ENCODE measurements at regions not wholly inside any gene's neighbourhood (a gene's known extent, or its start where the extent isn't known, plus 50 kb on each side); places are given as distances from the start of the nearest gene placed in this dataset.

DNA sequence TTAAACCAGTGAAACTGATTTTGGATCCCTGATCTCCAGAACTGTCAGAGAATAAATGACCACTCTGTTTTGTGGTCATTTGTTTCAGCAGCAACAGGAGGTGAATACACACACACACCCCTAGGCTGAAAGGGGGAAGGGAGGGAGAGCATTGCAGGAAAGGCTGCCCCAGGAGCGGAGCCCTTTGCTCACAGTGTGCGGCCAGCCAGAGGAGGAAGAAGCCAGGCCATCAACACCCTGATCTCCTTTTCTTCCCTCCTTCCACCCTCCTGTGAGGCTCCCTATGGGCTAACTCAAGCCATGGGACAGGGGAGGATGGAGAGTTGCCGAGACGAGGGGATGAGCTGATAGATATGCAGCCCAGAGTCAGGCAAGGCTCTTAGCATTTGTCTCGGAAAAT is 211.9 kb downstream of the TBX5 start:
- WGBS (ENCODE audit: extremely low coverage, insufficient read length, low lambda C conversion rate): no CpG with 5 or more reads among the region's 5 CpGs

More for the DNA sequence above, 211.9 kb downstream of the TBX5 start:
- Histone ChIP-seq H3T11ph (ENCODE audit: low read length) (no peak overlapping the region), H3K27ac (ENCODE audit: insufficient read length, low read depth, low read length) (no peak overlapping the region), H4K5ac (ENCODE audit: insufficient read length, low read depth, low read length) (no peak overlapping the region), H2BK5ac (ENCODE audit: insufficient read length, low read length) (no peak overlapping the region), H2BK12ac (ENCODE audit: insufficient read length, low read depth, low read length) (no peak overlapping the region), H4K20me1 (ENCODE audit: control insufficient read depth, insufficient read depth, insufficient read length) (no peaks in the 10 kb centered on the region), H4K8ac (replicated peaks; ENCODE audit: insufficient read length, low read depth, low read length) (no peak overlapping the region), H3K14ac (ENCODE audit: insufficient read depth, low read length) (no peak overlapping the region), H3K4me1 (ENCODE audit: insufficient read depth, low read length) (no peaks in the 10 kb centered on the region), H3K23me2 (ENCODE audit: insufficient read length, low read depth, low read length, poor library complexity, severe bottlenecking) (no peaks in the 10 kb centered on the region), H2BK15ac (ENCODE audit: low read depth, low read length) (no peak overlapping the region), H3K56ac (ENCODE audit: insufficient read length, low read depth, low read length) (no peak overlapping the region), H3K4ac (ENCODE audit: low read depth, low read length) (no peak overlapping the region), H3K79me2 (ENCODE audit: insufficient read depth, low read length) (no peaks in the 10 kb centered on the region), H3K27me3 (ENCODE audit: insufficient read depth, low read length) (no peaks in the 10 kb centered on the region), H2AK5ac (ENCODE audit: insufficient read length, low read length) (no peak overlapping the region), H3K18ac (ENCODE audit: insufficient read length, low read depth, low read length) (no peak overlapping the region), H3K4me2 (ENCODE audit: insufficient read depth, insufficient read length, low read length) (no peak overlapping the region), H2BK20ac (ENCODE audit: low read depth, low read length, poor library complexity, severe bottlenecking) (no peak overlapping the region), H2BK120ac (ENCODE audit: low read depth, low read length, poor library complexity, severe bottlenecking) (no peak overlapping the region), H2AFZ (ENCODE audit: low read length) (no peak overlapping the region), H3K9me3 (ENCODE audit: control insufficient read depth, low read depth, low read length) (no peaks in the 10 kb centered on the region), H3K9ac (ENCODE audit: extremely low read depth, insufficient read length, low read length) (no peak overlapping the region), H3K79me1 (ENCODE audit: insufficient read depth, low read depth, low read length, poor library complexity, severe bottlenecking) (no peaks in the 10 kb centered on the region), H4K91ac (ENCODE audit: insufficient read length, low read depth, low read length) (no peak overlapping the region), H3K23ac (ENCODE audit: insufficient read length, low read depth, low read length) (no peak overlapping the region)
- H3K4me3 Mint-ChIP-seq: no peak overlapping the region
- no peak overlapping the region; a peak in 1 of 7 replicates for H3K27ac Mint-ChIP-seq
- TF ChIP-seq CTCF (conservative IDR thresholded peaks at IDR 0.05): no peak
- H3K4me1 Mint-ChIP-seq: peaks cover 25 to 36% of the 10 kb centered on the region in 2 experiments
- peaks cover 0 to 3% (median 0%) of the 10 kb centered on the region in 3 experiments; a peak in 2 of 7 replicates for H3K36me3 Mint-ChIP-seq (ENCODE audit: insufficient read depth in 1 of 3, low read depth in 3 of 3)
- H3K27me3 Mint-ChIP-seq (ENCODE audit: low read depth): peaks cover 38% of the 10 kb centered on the region
- no peak for DNase-seq
- peaks cover 3% of the 10 kb centered on the region in 2 experiments; a peak in 3 of 5 replicates for H3K9me3 Mint-ChIP-seq
